ENCODE measurements at regions not wholly inside any gene's neighbourhood (a gene's known extent, or its start where the extent isn't known, plus 50 kb on each side); places are given as distances from the start of the nearest gene placed in this dataset.

GRCh38 chr10:111357859-111358258, 281.0 kb downstream of the ADRA2A start:
- H3K4me3 ChIP-seq (ENCODE audit: low read depth, low read length) = no peak overlapping the region
- TF ChIP-seq, protein P1, sequence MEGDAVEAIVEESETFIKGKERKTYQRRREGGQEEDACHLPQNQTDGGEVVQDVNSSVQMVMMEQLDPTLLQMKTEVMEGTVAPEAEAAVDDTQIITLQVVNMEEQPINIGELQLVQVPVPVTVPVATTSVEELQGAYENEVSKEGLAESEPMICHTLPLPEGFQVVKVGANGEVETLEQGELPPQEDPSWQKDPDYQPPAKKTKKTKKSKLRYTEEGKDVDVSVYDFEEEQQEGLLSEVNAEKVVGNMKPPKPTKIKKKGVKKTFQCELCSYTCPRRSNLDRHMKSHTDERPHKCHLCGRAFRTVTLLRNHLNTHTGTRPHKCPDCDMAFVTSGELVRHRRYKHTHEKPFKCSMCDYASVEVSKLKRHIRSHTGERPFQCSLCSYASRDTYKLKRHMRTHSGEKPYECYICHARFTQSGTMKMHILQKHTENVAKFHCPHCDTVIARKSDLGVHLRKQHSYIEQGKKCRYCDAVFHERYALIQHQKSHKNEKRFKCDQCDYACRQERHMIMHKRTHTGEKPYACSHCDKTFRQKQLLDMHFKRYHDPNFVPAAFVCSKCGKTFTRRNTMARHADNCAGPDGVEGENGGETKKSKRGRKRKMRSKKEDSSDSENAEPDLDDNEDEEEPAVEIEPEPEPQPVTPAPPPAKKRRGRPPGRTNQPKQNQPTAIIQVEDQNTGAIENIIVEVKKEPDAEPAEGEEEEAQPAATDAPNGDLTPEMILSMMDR (IDR thresholded peaks at IDR 0.05; ENCODE audit: low read depth, low read length) = no peak

DNA sequence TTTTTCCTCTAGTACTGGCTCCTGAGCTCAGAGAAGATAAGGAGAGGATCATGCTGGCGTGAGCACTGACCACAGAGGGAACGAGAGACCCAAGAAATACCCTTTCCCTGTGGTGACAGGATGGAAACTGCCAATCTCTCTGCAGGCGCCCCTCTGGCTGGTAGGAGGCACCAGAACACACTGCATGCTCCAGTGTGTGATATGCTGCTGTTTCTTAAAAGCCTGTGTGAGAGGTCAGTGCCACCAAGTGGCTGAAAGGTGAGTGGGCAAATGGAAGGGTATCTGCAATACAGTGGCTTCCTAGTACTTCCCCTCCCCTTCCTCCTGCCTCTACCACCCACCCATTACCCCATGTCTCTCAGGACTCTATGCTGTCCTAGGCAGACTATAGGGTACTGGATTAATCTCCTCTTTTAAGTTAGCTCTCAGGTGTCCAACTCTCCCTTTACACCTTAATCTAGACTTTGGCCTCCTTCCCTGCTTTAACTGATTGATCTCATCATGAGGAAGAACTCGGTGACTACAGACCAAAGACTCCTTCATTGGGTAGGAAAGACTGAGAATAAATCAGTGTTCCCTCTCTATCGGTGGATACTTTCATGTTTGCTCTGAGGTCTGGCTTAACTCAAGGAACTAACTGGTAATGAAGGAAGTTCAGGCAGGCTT, 283.6 kb downstream of the ADRA2A start:
- no peak overlapping the region for H3K4me3 ChIP-seq (ENCODE audit: low read depth, low read length)
- TF ChIP-seq, protein P1 (IDR thresholded peaks at IDR 0.05; ENCODE audit: low read depth, low read length) = no peak

DNA sequence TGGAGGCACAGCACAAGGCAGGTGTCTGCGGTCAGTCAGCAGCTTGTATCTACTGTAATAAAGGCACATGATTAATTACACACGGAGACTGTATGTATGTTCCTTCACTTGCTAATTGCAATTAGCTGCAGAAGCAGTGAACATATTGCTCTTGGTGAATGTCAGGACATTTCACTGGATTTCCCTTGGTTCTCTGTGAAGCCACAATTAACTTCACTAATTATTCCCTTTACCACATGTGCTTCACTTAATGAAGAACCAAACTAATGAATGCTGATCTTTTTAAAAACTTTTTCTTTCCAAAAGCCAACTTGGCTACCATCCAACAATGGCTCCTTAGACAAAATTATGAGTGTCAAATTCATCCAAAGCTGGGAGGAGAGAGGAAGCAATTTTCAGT, 290.7 kb downstream of the ADRA2A start:
- TF ChIP-seq, protein P1 (IDR thresholded peaks at IDR 0.05; ENCODE audit: low read depth, low read length) = no peak

GRCh38 chr10:111370101-111370500, 293.3 kb downstream of the ADRA2A start:
- no peak overlapping the region for H3K4me3 ChIP-seq (ENCODE audit: low read depth, low read length)
- TF ChIP-seq, protein P1 (IDR thresholded peaks at IDR 0.05; ENCODE audit: low read depth, low read length) = no peak

More for the DNA sequence above, 290.7 kb downstream of the ADRA2A start:
- H3K4me3 ChIP-seq (ENCODE audit: low read depth, low read length) = no peak overlapping the region

GRCh38 chr10:111373696-111374095, 296.9 kb downstream of the ADRA2A start:
- H3K4me3 ChIP-seq (ENCODE audit: low read depth, low read length) = no peak overlapping the region
- TF ChIP-seq, protein P1 (IDR thresholded peaks at IDR 0.05; ENCODE audit: low read depth, low read length) = no peak

GRCh38 chr10:111379534-111380187, 302.8 kb downstream of the ADRA2A start:
- TF ChIP-seq, protein P1 (IDR thresholded peaks at IDR 0.05; ENCODE audit: low read depth, low read length) = no peak
- H3K4me3 ChIP-seq (ENCODE audit: low read depth, low read length) = no peak overlapping the region

GRCh38 chr10:111384556-111384955, 307.7 kb downstream of the ADRA2A start:
- TF ChIP-seq, protein P1 (IDR thresholded peaks at IDR 0.05; ENCODE audit: low read depth, low read length) = no peak
- no peak overlapping the region for H3K4me3 ChIP-seq (ENCODE audit: low read depth, low read length)

All from WI38 (cell line).